ENCODE measurements at regions not wholly inside any gene's neighbourhood (a gene's known extent, or its start where the extent isn't known, plus 50 kb on each side); places are given as distances from the start of the nearest gene placed in this dataset.

DNA sequence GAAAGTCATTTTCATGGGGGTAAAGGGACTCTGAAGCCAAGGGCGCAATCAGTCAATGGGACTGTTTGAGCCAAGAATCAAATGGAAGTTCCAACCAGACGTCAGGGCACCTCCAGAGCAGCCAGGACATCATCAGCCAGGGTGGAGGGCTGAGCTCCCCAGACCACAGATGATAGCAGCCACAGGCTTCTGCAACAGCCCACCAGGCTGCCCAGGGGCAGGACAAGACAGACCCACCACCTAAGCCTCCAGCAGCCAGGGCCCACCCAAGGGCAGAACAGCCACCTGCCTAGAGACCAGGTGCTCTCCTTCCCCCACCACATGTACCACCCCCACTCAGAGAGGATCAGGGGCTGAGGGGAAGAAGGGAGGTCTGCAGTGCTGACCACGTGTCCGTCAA lies 53.8 kb upstream of the SLC66A3 start:
- TF ChIP-seq POLR2A (IDR thresholded peaks at IDR 0.05; ENCODE audit: low read depth, low read length) (no peak), TAF1 (IDR thresholded peaks at IDR 0.05; ENCODE audit: low read depth, low read length) (no peak), POLR2AphosphoS5 (IDR thresholded peaks at IDR 0.05; ENCODE audit: low read depth, low read length) (no peak), SPI1 (IDR thresholded peaks at IDR 0.05; ENCODE audit: low read depth, low read length) (no peak), PAX5 (IDR thresholded peaks at IDR 0.05; ENCODE audit: insufficient read depth, low read length, severe bottlenecking) (no peak)
